GM19035 (cell line): ENCODE measurements at regions not wholly inside any gene's neighbourhood (a gene's known extent, or its start where the extent isn't known, plus 50 kb on each side); places are given as distances from the start of the nearest gene placed in this dataset.

Source experiments
- ATAC-seq: cut with Tn5 transposase; IDR thresholded peaks from one replicate; pipeline ENCODE4 v1.9.1; 2021; ENCODE audit not compliant: unreplicated experiment

- ATAC-seq: no peak
Observed at GRCh38 chr21:27694667-27695066, 727.8 kb upstream of the ADAMTS5 start.

- no peak for ATAC-seq
Observed at GRCh38 chr21:27693376-27693775, 726.5 kb upstream of the ADAMTS5 start.

DNA sequence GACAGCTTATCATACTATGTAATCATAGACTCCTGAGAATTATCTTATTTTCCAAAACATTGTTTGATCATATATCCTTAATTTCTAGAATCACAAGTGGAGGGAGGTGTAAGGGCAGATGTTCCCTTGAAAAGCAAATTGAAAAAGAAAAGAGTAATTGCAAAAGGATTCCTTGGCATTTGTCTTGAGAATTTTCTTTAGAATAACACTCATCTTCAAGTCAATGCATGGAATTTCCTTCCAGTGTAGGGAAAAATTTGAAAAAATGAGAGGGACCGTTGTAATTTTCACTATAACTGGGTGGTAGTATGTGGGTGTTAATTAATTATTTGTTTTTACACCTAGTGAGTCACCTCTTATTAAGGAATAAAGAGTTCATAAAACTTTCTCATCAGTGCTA is 724.6 kb upstream of the ADAMTS5 start:
- no peak for ATAC-seq

GRCh38 chr21:27691006-27691405 is 724.1 kb upstream of the ADAMTS5 start:
- no peak for ATAC-seq

DNA sequence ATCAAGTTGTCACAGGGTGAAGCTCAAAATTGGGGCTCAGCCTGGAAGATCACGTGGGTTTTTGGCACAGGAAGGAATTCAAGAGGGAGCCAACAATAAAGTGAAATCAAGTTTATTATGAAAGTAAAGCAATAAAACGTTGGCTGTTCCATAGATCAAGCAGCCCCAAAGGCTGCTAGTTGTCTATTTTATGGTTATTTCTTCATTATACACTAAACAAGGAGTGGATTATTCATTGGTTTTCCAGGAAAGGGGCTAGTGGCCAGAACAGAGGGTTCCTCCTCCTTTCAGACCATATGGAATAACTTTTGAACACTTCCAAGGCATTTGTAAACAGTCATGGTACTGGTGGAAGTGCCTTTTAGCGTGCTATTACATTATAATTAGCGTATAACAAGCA is 723.5 kb upstream of the ADAMTS5 start:
- ATAC-seq: no peak

- ATAC-seq: no peak
Observed at GRCh38 chr21:27688773-27689172, 721.9 kb upstream of the ADAMTS5 start.

DNA sequence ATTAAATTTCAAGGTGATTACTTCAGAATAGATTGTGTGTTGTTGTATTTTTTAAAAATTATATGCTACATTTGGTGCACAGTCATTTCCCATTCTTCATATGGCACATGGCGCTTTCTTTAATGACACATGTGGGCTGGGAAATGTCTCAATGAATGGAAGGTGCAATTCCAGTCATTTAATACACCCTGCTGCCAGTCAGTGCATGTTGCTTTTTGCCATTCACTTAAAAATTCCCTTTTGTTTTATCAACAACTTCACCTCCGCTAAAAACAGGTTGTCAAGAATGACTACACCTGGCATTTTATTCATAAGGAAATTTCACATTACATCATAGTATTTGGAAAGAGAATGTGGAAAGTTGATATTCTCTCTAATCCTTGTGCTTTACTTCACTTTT is 716.4 kb upstream of the ADAMTS5 start:
- ATAC-seq: no peak

DNA sequence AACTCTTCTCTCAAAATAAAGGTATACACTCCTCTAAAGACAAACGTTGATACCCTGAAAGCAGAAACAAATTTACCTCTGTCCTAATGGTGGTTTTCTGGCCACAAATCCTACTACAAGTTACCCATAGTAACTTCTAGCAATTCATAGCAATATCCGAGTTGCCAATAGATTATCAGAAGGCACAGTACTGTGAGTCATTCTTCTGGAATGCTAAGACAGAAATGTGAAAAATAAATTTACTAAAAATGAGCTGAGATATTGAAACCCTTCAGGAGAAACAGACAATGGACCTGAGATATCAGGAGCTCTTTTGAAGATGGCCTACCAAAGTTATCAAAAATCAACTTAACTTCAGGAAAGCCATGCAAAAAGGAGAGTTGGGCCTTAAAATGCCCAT is 715.0 kb upstream of the ADAMTS5 start:
- no peak for ATAC-seq

GRCh38 chr21:27681038-27681437 is 714.1 kb upstream of the ADAMTS5 start:
- ATAC-seq: no peak

- ATAC-seq: no peak
Observed at GRCh38 chr21:27680181-27680580, 713.3 kb upstream of the ADAMTS5 start.

GRCh38 chr21:27678511-27678910 is 711.6 kb upstream of the ADAMTS5 start:
- no peak for ATAC-seq

DNA sequence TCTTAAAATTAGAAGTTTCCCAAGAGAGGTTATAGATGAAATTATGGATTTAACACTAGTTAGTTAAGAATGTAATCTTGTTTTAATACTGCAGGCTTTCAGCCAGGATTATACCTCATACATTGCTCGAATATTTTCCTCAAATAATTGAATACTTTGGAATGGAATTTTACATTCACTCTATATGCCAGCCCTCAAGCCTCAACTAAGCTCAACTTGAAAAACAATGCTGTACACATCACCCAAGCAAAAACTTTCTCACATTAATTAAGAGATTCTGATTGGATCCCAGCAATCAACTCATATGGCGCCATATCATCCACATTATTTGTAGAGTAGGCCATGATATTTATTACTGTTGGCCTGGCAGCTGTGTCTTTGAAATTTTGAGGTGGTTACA is 710.7 kb upstream of the ADAMTS5 start:
- no peak for ATAC-seq

DNA sequence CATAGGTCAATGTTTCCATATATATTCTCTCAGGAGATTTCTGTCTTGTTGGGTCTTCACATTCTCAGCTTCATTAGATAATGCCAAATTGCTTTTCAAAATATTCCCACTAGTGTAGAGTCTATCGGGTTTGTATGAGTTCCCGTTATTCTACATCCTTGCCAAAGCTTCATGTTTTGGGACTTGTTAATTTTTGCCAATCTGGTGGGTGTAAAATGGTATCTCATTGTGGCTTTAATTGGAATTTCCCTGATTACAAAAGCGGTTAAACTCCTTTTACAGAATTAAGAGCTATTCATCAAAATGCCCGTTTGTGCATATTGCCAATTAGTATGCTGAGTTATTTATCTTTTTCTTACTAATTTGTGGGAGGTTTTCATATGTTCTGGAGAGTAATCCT is 708.4 kb upstream of the ADAMTS5 start:
- no peak for ATAC-seq

DNA sequence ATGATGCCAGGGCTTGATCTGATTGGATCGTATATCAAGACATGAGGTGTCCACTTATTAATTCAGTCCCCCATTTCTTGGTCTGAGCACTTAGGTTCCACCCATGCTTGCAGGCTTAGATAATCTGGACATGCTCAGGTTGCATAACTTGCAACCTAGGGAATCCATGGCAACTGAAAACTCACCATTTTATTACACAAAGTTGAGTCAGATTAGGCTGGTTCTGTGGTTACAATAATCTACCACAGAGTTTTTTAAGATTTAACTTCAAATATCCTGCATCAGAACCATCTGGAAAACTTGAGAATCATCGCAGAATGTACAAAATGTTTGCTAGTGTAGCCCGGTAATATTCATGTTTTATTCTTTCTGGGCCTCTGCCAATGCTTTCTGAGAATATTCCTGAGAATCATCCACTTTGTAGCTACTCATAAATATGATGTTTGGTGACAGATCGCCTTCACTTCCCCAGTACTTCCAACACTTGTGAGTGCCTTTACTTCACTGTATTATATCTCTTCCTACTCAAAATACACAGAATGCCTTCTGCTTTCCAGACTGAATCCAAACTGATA is 707.2 kb upstream of the ADAMTS5 start:
- ATAC-seq: no peak

GRCh38 chr21:27673581-27673980 is 706.7 kb upstream of the ADAMTS5 start:
- ATAC-seq: no peak

- ATAC-seq: no peak
Observed at GRCh38 chr21:27671207-27671606, 704.3 kb upstream of the ADAMTS5 start.

DNA sequence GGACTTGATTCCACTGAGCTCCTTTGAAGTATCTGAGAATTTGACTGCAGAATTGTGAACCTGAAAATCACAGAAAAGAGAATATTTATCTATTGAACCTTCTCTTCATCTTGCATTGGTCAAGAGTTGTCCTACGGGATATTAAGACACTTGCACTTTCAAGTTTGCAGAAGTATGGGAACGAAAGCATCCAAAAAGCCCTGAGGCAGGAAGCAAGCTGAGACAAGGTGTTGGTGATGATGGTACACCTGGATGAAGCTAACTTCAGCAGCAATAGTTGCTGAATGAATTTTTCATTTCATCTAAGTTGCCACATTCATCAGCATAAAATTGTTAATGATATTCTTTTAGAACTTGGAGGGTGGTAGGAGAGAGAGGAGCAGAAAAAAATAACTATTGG is 686.6 kb upstream of the ADAMTS5 start:
- ATAC-seq: no peak

- ATAC-seq: no peak
Observed at GRCh38 chr21:27649762-27650161, 682.9 kb upstream of the ADAMTS5 start.

DNA sequence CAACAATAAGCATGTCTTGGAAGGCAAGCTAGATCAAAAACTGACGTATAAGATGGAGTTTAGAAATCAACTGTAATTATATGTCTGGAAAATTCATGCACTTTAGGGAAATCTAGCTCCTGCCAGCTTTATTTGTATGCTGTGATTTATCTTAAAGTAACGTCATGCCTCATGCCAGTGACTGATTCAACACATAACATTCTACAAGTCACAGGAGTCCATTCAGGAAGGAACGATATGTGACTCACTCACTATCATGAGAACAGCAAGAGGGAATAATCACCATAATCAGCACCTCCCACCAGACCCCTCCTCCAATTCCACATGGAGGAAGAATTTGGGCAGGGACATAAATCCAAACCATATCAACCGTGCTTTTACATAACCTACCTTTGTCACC is 682.4 kb upstream of the ADAMTS5 start:
- no peak for ATAC-seq

DNA sequence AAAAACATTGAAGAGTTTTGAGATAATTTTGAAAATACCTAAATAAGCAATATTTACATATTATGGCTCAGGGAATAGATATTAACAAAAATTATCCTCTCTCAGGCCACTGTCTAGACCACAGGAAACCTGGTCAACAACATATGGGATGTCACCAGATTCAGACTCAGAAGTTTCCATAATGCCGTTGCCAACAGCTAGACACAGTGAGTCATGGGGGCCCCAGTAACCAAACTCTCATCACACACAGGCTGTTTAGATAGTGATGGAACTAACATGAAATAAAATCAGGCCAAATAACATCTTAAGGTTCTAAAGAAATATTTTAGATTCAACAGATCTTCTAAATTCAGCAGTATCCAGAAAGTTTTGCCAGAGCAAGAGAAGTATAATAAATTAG is 681.7 kb upstream of the ADAMTS5 start:
- ATAC-seq: no peak

- no peak for ATAC-seq
Observed at GRCh38 chr21:27647921-27648320, 681.0 kb upstream of the ADAMTS5 start.

GRCh38 chr21:27647401-27647800 is 680.5 kb upstream of the ADAMTS5 start:
- ATAC-seq: no peak

DNA sequence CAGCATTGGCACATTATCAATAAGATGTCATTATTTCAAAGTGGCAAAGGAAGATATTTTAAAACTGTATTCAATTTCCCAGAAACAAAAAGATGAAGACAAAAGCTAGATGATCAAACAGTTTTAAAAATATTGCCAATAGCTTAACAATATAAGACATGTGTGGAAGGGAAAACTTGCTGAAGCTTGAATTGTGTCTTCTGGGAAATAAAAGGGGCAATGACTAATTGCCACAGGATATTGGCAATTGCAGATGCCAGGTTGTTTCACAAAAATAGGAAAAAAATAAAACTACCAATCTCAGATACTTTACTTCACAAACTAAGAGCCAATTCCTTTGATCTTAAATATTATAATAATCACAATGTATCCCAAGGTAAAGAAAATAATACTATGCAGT is 679.8 kb upstream of the ADAMTS5 start:
- no peak for ATAC-seq

DNA sequence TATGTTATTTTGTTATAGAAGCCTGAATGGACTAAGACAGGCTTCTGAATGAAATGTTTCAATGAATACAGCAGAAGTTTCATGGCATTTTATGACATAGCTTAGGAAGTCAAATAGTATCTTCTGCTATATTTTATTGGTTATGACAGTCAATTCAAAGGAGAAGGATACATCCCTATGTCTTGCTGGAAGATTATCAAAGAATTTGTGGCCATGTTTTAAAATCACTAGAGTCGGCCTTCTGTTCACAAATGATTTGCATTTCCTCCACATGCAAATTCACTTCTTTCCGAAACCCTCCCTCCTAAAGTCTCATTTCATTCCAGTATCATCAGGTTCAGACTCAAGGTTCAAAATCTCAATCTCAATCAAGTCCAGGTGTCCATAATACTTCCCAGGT is 679.2 kb upstream of the ADAMTS5 start:
- no peak for ATAC-seq
